ENCODE measurements at regions not wholly inside any gene's neighbourhood (a gene's known extent, or its start where the extent isn't known, plus 50 kb on each side); places are given as distances from the start of the nearest gene placed in this dataset.

- WGBS (ENCODE audit: insufficient coverage) = 89% methylated on average over 13 of the region's 13 CpGs
- Mint-ChIP-seq H3K27me3 (ENCODE audit: low read depth in 2 of 2) (peaks cover 0 to 5% of the 10 kb centered on the region in 2 donors), H3K9me3 (no peaks in the 10 kb centered on the region), H3K4me3 (no peak overlapping the region), H3K36me3 (no peaks in the 10 kb centered on the region), H3K4me1 (no peaks in the 10 kb centered on the region), H3K27ac (no peak overlapping the region)
- Histone ChIP-seq H3K4me1 (ENCODE audit: control insufficient read depth, insufficient read depth, low read length) (no peaks in the 10 kb centered on the region), H3K27ac (ENCODE audit: low read length) (no peak overlapping the region), H3K36me3 (ENCODE audit: control insufficient read depth, insufficient read depth, low read length) (no peaks in the 10 kb centered on the region), H3K9me3 (ENCODE audit: control insufficient read depth, insufficient read depth, low read length) (no peaks in the 10 kb centered on the region), H3K27me3 (ENCODE audit: control insufficient read depth, insufficient read depth, low read length) (no peaks in the 10 kb centered on the region), H3K4me3 (ENCODE audit: low read length) (no peak overlapping the region)
- DNase-seq (no peak), ATAC-seq (no peak)
- intact Hi-C loops (cut with micrococcal nuclease) = no loop called here
- TF ChIP-seq, protein P1, sequence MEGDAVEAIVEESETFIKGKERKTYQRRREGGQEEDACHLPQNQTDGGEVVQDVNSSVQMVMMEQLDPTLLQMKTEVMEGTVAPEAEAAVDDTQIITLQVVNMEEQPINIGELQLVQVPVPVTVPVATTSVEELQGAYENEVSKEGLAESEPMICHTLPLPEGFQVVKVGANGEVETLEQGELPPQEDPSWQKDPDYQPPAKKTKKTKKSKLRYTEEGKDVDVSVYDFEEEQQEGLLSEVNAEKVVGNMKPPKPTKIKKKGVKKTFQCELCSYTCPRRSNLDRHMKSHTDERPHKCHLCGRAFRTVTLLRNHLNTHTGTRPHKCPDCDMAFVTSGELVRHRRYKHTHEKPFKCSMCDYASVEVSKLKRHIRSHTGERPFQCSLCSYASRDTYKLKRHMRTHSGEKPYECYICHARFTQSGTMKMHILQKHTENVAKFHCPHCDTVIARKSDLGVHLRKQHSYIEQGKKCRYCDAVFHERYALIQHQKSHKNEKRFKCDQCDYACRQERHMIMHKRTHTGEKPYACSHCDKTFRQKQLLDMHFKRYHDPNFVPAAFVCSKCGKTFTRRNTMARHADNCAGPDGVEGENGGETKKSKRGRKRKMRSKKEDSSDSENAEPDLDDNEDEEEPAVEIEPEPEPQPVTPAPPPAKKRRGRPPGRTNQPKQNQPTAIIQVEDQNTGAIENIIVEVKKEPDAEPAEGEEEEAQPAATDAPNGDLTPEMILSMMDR (IDR thresholded peaks at IDR 0.05) = no peak
These were observed 127.4 kb upstream of the MAP1LC3B2 start for GRCh38 chr12:116431677-116432300.

DNA sequence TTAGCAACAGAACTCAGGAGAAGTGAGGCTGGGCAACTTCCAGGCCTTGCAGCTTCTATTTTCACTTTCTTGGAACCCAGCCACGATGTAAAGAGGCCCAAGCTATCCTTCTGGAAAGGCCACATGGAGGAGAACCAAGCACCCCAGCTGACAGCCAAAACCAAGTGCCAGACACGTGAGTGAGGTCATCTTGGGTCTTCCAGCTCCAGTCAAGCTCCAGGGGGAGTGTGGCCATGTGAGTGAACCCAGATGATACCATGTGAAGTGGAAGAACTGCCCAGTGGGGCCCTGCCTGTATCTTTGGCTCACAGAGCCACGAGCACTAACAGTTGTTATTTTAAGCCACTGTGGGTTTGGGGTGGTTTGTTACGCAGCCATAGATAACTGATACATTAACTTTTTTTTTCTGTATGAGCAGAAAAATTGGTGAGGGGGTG is 126.8 kb upstream of the MAP1LC3B2 start:
- DNase-seq (no peak), ATAC-seq (no peak)
- H3K4me3 ChIP-seq (ENCODE audit: low read length) = no peak overlapping the region
- Mint-ChIP-seq H3K4me3 (no peak overlapping the region), H3K27ac (no peak overlapping the region), H3K9me3 (no peaks in the 10 kb centered on the region), H3K4me1 (no peaks in the 10 kb centered on the region), H3K27me3 (ENCODE audit: low read depth in 2 of 2) (peaks cover 0 to 5% of the 10 kb centered on the region in 2 donors), H3K36me3 (no peaks in the 10 kb centered on the region)
- H3K27me3 ChIP-seq (ENCODE audit: control insufficient read depth, insufficient read depth, low read length) = no peaks in the 10 kb centered on the region
- TF ChIP-seq, protein P1 (IDR thresholded peaks at IDR 0.05) = no peak
- H3K27ac ChIP-seq (ENCODE audit: low read length) = no peak overlapping the region
- H3K9me3 ChIP-seq (ENCODE audit: control insufficient read depth, insufficient read depth, low read length) = no peaks in the 10 kb centered on the region
- WGBS (ENCODE audit: insufficient coverage) = 72% methylated on average over 4 of the region's 4 CpGs
- intact Hi-C loops (cut with micrococcal nuclease) = no loop called here
- no peaks in the 10 kb centered on the region for H3K4me1 ChIP-seq (ENCODE audit: control insufficient read depth, insufficient read depth, low read length)
- H3K36me3 ChIP-seq (ENCODE audit: control insufficient read depth, insufficient read depth, low read length) = no peaks in the 10 kb centered on the region

DNA sequence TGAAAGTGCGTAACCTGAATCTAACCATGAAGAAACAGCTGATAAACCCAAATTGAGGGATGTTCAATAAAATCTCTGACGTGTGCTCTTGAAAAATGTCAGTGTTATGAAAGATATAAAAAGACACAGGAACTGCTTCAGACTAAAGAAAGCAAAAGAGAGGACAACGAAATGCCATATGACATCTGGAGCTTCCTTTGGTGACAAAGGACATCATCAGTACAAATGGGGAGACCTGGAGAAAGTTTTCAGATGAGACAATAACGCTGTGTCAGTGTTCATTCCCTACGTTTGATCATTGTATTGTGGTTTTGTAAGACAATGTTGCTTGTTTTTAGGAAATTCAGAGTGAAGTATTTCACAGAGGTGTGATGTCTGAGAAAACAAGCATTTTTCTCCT is 125.9 kb upstream of the MAP1LC3B2 start:
- no peaks in the 10 kb centered on the region for H3K4me1 ChIP-seq (ENCODE audit: control insufficient read depth, insufficient read depth, low read length)
- H3K4me3 Mint-ChIP-seq = no peak overlapping the region
- TF ChIP-seq, protein P1 (IDR thresholded peaks at IDR 0.05) = no peak
- no peak overlapping the region for H3K27ac ChIP-seq (ENCODE audit: low read length)
- 46% methylated on average over 5 of the region's 5 CpGs for WGBS (ENCODE audit: insufficient coverage)
- H3K27ac Mint-ChIP-seq = no peak overlapping the region
- peaks cover 0 to 5% of the 10 kb centered on the region in 2 donors for H3K27me3 Mint-ChIP-seq (ENCODE audit: low read depth in 2 of 2)
- no peaks in the 10 kb centered on the region for H3K27me3 ChIP-seq (ENCODE audit: control insufficient read depth, insufficient read depth, low read length)
- intact Hi-C loops (cut with micrococcal nuclease) = no loop called here
- ATAC-seq (no peak), DNase-seq (no peak)
- no peaks in the 10 kb centered on the region for H3K4me1 Mint-ChIP-seq
- H3K36me3 Mint-ChIP-seq = no peaks in the 10 kb centered on the region
- no peak overlapping the region for H3K4me3 ChIP-seq (ENCODE audit: low read length)
- H3K36me3 ChIP-seq (ENCODE audit: control insufficient read depth, insufficient read depth, low read length) = no peaks in the 10 kb centered on the region
- H3K9me3 Mint-ChIP-seq = no peaks in the 10 kb centered on the region
- H3K9me3 ChIP-seq (ENCODE audit: control insufficient read depth, insufficient read depth, low read length) = no peaks in the 10 kb centered on the region

Data from natural killer cell (primary cell).